ENCODE measurements at regions not wholly inside any gene's neighbourhood (a gene's known extent, or its start where the extent isn't known, plus 50 kb on each side); places are given as distances from the start of the nearest gene placed in this dataset.

DNA sequence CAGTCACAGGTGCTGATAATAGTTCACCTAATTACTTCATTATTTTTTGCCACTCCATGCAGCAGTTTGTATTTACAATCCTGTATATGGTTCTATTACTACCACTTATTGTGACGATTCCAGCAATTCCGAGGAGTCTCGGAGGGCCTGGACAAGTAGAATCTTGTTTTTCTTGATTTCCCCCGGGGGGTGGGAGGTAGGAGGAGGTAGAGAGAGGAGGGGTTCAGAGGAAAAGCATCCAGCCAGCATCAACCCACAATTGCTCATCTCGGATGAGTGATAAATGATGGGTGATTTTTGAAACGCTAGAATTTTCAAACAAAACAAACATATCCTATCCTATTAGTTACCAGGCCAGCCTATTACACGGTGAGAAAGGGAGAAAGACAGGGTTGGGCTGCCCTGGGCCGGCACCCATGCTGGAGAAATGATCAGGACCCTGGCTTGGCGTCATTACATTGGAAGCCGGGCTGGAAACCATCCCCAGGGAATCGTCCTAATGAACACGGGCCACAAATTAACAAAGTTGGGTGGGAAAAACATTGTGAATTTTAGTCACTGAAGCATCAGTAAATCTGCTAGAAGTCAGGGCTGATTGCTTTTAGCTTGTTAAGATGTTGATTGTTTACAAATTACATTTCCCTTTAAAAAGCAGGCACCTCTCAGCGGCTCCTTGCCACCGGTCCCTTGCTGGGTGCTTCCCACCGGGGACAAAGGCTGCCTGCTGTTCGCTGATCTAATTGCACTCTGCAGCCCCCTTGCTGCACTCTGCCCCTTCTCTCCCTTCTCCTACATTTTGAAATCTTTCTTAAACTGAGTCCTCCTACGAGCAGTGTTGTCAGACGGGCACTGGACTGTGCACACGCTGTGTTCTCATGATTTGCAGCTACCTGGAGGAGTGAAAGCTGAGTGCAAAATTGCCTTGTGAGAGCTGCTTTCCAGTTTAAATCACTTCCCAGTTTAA, 95.5 kb downstream of the FAM204A start:
- no peak for DNase-seq

DNA sequence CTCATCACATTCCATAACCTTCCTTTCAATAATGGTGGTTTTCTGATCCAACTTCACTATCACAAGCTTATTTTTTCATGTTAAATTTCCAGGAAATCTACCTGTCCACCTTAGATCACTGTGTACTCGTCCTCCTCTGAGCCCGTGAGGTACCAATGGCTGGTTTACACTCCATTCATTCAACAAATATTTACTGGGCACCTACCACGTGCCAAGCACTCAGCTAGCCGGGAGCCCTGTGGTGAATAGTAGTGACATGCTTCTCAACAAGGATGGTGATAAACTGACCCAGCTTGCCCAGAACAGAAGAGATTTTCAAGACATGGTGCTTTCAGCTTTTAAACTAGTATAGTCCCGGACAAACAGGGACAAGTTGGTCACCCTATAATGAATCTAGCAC, 98.2 kb downstream of the FAM204A start:
- DNase-seq: no peak

- DNase-seq: peak; percentile 56
These were observed 100.6 kb downstream of the FAM204A start for GRCh38 chr10:118241229-118242137.

DNA sequence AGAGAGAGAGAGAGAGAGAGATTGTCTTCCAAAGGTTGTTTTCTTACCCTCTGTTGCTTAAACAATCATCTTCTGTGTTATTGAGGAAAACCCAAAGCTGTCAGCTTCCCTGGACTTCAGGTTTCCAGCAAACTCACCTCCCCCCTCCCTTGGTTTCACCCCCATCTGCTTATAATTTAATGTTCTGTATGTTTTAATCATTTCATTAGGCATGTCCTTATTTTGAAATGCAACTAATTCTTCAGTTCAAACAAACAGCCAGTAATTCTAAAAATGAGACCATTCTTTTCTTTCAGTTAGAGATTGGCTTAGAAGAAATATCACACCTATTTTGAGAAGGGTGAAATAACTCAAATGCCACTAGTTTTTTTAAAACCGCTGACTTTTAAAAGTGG, 102.9 kb downstream of the FAM204A start:
- no peak for DNase-seq

DNA sequence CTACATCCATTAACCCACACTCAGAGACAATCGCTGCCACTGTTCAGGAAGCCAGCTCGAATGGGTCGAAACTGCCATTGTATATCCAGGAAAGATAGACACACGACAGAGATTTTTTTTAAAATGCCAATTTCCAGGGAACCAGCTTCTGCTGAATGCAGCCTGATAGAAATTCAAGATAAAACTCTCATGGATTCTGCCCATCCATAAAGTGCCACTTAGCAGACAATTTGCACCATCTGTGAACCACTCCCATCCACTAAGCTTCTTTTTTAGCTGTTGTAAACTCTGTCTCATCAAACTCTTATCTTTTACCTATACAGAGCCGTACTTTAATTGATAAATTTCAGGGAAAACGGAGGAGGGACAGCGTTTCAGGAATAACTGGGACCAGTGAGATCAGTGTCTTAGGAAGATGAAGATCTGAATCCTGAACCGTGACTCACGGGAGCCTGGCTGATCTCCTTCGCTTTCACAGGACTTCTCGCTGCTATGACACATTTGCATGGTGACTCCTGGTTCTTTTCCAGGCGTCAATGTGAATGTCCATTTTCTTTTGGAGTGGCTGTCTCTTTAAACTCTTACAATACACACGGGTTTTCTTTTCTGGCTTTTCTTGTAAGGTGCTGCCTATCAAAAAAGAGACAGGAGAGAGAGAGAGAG, 103.4 kb downstream of the FAM204A start:
- DNase-seq: no peak

DNA sequence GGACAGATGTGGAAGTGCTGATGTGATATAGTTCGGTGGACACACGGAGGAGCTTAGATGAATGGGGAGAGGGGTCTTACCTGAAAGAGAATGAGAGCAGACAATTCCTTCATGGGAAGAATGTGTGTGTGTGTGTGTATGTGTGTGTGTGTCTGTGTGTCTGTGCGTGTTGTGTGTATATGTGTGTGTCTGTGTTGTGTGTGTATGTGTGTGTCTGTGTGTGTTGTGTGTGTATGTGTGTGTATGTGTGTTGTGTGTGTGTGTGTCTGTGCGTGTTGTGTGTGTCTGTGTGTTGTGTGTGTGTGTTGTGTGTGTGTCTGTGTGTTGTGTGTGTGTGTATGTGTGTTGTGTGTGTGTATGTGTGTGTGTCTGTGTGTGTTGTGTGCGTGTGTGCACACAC, 104.2 kb downstream of the FAM204A start:
- DNase-seq: no peak

DNA sequence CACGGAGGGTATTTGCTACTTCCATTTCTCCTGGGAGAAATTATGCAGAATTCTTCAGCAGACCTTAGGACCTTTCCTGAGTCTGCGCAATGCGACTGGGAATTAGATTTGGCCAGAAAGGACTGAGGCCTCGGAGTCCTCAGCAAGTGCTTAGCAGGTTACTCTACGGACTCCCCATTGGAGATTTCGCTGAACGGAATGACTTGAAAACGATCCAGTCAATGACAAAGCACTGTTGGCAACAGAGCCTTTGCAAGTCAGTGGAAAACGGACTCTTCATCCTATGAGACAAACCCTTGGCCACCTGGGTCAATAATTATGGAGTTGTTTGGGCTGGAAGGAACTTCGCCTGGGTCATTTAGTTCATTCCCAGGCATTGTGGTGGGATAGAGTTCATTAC, 107.4 kb downstream of the FAM204A start:
- no peak for DNase-seq

DNA sequence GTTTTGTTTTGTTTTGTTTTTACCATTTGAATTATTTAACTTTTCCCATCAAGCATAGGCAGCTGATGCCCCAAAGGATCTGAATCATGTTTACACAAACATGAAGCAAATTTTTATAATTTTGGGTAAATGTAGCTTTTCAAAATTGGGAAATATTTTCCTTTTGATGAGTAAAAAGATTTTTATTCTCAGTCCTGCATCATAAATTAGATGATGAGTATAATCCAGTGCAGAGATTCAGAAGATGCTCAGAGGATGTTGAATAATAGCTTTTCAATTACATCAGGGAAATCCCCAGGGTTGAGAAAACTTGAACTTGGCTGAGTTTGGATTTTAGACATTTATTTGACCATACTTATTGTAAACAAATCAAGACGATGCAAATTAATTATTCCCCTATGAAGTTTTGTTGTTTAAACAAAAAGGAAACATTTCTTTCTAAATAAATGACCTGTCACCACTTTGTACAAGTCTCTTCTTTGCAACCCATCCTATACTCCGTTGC, 121.7 kb downstream of the FAM204A start:
- no peak for DNase-seq

- no peak for DNase-seq
These were observed 123.6 kb downstream of the FAM204A start for GRCh38 chr10:118218562-118218961.

GRCh38 chr10:118216571-118217170, 125.5 kb downstream of the FAM204A start:
- no peak for DNase-seq

- no peak for DNase-seq
These were observed 126.1 kb downstream of the FAM204A start for GRCh38 chr10:118216020-118216419.

DNA sequence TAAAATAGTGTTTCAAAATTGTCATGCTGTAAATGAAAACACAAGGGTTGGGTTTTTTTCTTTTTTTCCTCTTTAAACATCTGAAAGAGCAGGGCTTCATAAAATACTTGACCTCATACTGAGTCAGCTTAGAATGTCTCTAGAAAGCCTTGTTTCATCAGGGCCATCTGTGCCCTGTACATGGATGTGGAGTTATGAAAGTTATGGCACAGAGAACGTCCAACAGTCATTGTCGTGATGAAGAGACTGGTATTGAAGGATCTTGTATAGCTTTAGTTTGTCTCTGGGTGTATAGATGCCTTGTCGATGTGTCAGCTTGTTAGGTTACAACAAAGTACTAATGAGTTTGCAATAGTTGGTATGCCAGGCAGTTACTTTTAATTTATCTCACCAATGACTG, 127.3 kb downstream of the FAM204A start:
- no peak for DNase-seq

- no peak for DNase-seq
These were observed 128.7 kb downstream of the FAM204A start for GRCh38 chr10:118213436-118213835.

- DNase-seq: no peak
These were observed 131.8 kb downstream of the FAM204A start for GRCh38 chr10:118210276-118210675.

- no peak for DNase-seq
These were observed 132.9 kb downstream of the FAM204A start for GRCh38 chr10:118209215-118209614.

DNA sequence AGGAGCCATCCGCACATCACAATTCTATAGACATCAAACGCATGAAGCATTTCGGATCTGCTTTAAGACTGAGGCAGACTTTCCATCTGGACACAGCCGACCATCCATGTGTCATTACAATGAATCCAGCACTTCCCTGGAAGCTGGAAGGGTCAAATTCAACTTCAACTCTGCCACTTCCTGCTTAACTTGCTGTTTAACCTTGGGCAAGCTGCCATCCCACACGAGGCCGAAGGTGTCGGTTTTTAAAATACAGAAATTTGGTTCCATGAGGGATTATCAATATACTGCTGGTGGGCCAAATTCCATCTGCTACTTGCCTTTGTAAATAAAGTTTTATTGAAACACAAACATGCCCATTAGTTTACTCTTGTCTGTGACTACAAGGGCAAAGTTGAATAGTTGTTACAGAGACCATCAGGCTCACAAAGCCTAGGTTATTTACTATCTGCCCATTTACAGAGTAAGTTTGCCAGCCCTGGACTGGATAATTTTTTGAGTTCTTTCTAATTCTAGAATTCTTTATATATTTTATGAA, 134.6 kb downstream of the FAM204A start:
- no peak for DNase-seq

DNA sequence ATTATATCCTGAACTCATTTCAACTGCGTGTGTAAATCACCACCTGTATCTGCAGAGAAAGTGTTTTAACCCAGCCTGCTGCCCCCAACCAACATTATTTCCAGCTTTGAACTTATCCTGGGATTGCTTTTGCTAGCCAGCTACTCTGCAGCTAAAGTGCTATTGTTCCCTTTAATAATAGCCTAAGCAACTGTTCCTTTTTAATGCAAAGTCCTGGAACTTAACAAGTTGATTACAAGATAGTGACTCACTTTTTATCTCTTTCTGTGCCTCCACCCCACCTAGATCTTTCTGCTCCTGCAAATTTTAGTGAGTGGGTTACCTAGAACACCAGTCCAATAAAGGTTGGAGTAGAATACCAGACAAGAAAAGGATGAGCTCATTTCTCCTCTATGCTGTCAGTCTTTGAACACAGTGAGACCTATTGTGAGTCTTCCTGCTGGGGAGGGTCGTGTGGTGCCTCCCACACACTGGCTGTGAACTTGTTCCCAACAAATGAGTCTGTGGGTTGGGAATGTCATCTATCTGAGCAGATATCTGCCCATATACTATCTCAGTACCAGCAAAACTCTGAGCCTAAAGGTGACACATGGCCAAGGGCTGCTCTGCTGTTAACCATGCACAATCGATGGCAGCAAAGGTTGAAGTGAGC, 137.7 kb downstream of the FAM204A start:
- DNase-seq: no peak

DNA sequence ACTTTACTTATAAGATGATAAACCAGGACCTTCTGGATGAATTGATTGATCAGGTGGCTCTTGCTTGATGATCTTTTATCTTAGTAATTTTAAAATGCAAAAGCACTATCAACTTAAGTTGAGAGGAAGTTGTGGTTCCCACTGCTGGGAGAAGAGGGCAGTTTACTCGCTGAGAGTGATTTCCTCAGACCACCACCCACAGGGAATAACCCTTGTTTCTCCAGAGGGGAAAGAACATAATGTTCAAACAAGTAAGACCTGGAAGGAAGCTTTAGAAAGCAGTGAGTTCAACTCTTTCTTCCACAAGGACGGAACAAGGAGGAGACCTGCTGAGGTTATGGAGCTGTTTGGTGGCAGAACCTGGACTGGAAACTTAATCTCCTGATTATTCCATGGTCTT, 138.7 kb downstream of the FAM204A start:
- no peak for DNase-seq

GRCh38 chr10:118195729-118196128, 146.4 kb downstream of the FAM204A start:
- no peak for DNase-seq

DNA sequence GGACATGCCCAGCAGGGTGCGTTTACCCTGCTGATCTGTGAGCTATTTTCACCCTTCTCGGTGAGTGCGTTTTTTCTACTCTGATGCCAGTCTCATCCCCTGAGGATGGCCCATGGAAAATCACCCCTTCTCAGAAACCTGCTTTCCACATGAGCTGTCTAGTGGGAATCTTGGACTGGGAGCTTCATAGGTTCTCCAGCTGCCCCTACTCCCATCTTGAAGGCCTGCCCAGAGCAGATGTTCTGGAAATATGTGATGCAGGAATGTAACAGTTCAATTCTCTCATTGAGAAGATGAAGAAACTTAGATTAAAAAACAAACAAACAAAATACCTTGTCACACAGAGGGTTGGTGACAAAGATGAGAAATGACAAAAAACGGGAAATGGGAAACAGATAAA, 146.9 kb upstream of the RAB11FIP2 start:
- no peak for DNase-seq

DNA sequence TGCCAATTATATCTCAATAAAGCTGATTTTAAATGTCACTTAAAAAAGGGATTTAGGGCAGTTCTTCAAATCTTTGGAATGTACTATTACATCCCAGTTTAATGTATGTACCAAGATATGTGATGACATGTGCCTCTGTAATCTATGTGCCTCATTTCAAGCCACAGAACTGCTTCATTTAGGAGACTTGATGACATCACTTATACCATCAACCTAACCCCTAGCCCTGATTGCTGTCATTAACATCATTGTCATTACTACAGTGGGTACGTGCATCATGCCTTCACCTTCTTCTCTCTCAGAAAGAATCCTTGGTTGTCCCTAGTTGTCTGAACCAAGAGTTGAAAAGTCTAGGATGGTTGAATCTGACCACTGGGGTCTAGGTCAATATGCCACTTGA, 134.3 kb upstream of the RAB11FIP2 start:
- DNase-seq: no peak

GRCh38 chr10:118175148-118175547, 128.4 kb upstream of the RAB11FIP2 start:
- no peak for DNase-seq

Measured in T-helper 9 cell (primary cell).